ENCODE measurements at regions not wholly inside any gene's neighbourhood (a gene's known extent, or its start where the extent isn't known, plus 50 kb on each side); places are given as distances from the start of the nearest gene placed in this dataset.

DNA sequence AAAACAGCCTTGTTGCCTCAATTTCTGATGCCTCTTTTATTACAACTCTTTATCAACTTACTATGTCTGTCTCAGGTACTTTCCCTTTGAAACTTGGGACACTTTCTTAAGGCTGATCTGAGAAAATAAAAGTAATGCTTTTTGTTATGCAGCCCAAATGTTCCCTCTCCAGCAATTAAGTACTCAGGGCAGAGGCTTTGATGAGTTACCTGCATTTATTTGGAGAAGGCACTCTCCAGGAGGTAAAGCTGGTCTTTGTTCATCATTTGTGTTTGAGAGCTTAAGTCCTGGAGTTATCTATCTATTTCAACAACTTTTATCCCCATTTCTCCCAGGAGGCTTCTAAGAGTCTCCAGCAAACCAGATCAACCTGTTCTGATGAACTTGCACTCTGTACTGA, 259.2 kb downstream of the ASXL3 start:
- Histone ChIP-seq H3K36me3 (no peaks in the 10 kb centered on the region), H3K4me1 (ENCODE audit: insufficient read depth) (no peaks in the 10 kb centered on the region), H3K27me3 (no peaks in the 10 kb centered on the region), H3K27ac (no peak overlapping the region), H3K9me3 (no peaks in the 10 kb centered on the region), H3K4me3 (no peak overlapping the region)
- no peak for DNase-seq
- no peak for TF ChIP-seq POLR2A (IDR thresholded peaks at IDR 0.05)
- TF ChIP-seq EP300 (IDR thresholded peaks at IDR 0.05), result no peak
- TF ChIP-seq, protein P1, sequence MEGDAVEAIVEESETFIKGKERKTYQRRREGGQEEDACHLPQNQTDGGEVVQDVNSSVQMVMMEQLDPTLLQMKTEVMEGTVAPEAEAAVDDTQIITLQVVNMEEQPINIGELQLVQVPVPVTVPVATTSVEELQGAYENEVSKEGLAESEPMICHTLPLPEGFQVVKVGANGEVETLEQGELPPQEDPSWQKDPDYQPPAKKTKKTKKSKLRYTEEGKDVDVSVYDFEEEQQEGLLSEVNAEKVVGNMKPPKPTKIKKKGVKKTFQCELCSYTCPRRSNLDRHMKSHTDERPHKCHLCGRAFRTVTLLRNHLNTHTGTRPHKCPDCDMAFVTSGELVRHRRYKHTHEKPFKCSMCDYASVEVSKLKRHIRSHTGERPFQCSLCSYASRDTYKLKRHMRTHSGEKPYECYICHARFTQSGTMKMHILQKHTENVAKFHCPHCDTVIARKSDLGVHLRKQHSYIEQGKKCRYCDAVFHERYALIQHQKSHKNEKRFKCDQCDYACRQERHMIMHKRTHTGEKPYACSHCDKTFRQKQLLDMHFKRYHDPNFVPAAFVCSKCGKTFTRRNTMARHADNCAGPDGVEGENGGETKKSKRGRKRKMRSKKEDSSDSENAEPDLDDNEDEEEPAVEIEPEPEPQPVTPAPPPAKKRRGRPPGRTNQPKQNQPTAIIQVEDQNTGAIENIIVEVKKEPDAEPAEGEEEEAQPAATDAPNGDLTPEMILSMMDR (IDR thresholded peaks at IDR 0.05), result no peak
- intact Hi-C loops (cut with DNase I), result no loop called here

DNA sequence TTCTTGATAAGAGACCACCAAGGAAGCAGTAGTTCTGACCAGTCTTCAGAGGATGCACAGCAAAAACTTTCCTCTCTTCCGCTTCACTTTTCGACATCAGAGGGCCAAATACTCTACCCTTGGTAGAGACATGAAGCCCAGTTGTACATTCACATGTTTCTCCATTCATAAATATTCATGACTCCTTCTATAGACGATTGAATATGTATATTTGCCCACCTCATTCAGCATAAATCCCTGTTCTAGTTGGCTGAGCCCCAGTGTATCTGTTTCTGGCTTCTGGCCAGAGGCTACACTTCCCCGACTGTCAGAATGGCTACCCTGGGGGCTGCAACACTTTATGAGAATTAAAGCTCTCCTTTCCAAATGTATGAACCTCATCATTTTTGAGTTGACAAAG, 258.5 kb downstream of the ASXL3 start:
- H3K27me3 ChIP-seq, result no peaks in the 10 kb centered on the region
- intact Hi-C loops (cut with DNase I), result no loop called here
- no peak for DNase-seq
- H3K4me3 ChIP-seq, result no peak overlapping the region
- H3K36me3 ChIP-seq, result no peaks in the 10 kb centered on the region
- H3K9me3 ChIP-seq, result no peaks in the 10 kb centered on the region
- WGBS, 3 donors, result 57 to 69% (median 67%) methylated on average over 4 of the region's 4 CpGs
- no peaks in the 10 kb centered on the region for H3K4me1 ChIP-seq (ENCODE audit: insufficient read depth)
- TF ChIP-seq, protein P1 (IDR thresholded peaks at IDR 0.05), result no peak
- TF ChIP-seq EP300 (IDR thresholded peaks at IDR 0.05), result no peak
- TF ChIP-seq POLR2A (IDR thresholded peaks at IDR 0.05), result no peak
- no peak overlapping the region for H3K27ac ChIP-seq

DNA sequence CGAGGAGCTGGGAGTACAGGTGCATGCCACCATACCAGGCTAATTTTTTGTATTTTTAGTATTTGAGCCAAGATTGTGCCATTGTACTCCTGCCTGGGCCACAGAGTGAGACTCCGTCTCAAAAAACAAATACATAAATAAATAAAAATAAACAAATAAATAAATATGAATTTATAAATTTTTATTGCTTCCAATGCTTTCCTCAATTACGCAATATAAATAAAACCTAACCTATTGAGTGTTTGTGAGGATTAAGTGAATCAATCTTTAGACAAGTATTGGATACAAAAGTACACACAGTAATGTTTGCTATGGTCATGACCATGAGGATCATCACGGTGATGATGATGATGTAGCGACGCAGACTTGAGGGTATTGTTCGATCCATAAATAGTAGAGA, 257.4 kb downstream of the ASXL3 start:
- 91 to 95% (median 95%) methylated on average over 7 of the region's 7 CpGs for WGBS, 3 donors
- no peaks in the 10 kb centered on the region for H3K9me3 ChIP-seq
- no peak for DNase-seq
- H3K4me1 ChIP-seq (ENCODE audit: insufficient read depth), result no peaks in the 10 kb centered on the region
- H3K4me3 ChIP-seq, result no peak overlapping the region
- intact Hi-C loops (cut with DNase I), result no loop called here
- H3K27me3 ChIP-seq, result no peaks in the 10 kb centered on the region
- TF ChIP-seq, protein P1 (IDR thresholded peaks at IDR 0.05), result no peak
- TF ChIP-seq EP300 (IDR thresholded peaks at IDR 0.05) (no peak), POLR2A (IDR thresholded peaks at IDR 0.05) (no peak)
- no peak overlapping the region for H3K27ac ChIP-seq
- H3K36me3 ChIP-seq, result no peaks in the 10 kb centered on the region

DNA sequence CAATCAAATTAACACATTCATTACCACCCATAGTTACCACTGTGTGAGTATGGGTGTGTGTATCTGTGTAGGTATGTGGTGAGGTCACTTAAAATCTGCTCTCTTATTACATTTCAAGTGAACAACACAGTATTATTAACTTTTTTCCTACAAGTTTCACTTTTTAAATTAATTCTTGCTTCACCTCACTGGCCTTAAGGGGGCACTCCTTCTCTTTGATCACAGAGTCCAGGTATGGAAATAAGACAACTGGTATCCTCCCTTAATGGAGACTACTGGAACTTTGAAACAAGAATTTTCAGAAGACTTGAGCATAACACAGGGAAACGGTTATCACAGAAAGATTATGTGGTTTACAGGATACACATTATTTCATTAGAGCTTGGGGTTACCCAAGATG, 255.8 kb downstream of the ASXL3 start:
- H3K27ac ChIP-seq, result no peak overlapping the region
- H3K4me3 ChIP-seq, result no peak overlapping the region
- H3K27me3 ChIP-seq, result no peaks in the 10 kb centered on the region
- 70 to 86% (median 79%) methylated on average over 1 of the region's 1 CpG for WGBS, 3 donors
- H3K4me1 ChIP-seq (ENCODE audit: insufficient read depth), result no peaks in the 10 kb centered on the region
- H3K9me3 ChIP-seq, result no peaks in the 10 kb centered on the region
- DNase-seq, result no peak
- H3K36me3 ChIP-seq, result no peaks in the 10 kb centered on the region
- intact Hi-C loops (cut with DNase I), result no loop called here
- TF ChIP-seq, protein P1 (IDR thresholded peaks at IDR 0.05), result no peak
- TF ChIP-seq POLR2A (IDR thresholded peaks at IDR 0.05) (no peak), EP300 (IDR thresholded peaks at IDR 0.05) (no peak)

DNA sequence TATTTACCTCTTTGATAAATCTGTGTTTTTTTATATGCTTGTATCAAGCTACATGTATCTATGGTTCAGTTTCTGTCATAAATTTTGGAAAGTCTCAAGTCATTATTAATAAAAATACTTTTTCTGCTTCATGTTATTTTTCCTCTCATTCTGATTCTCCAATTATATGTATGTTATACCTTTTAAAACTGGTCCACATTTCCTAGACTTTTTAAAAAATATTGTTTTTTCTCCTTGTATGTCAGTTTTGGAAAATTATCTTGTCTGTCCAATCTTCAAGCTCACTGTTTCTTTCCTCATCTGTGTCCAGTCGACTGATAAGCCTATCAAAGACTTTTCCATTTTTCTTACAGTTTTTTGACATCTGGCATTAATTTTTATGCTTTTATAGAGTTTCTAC, 253.4 kb downstream of the ASXL3 start:
- Histone ChIP-seq H3K27me3 (no peaks in the 10 kb centered on the region), H3K4me1 (ENCODE audit: insufficient read depth) (no peaks in the 10 kb centered on the region), H3K36me3 (no peaks in the 10 kb centered on the region), H3K9me3 (no peaks in the 10 kb centered on the region), H3K4me3 (no peak overlapping the region), H3K27ac (no peak overlapping the region)
- TF ChIP-seq POLR2A (IDR thresholded peaks at IDR 0.05) (no peak), EP300 (IDR thresholded peaks at IDR 0.05) (no peak)
- TF ChIP-seq, protein P1 (IDR thresholded peaks at IDR 0.05), result no peak
- WGBS, 3 donors, result 0 to 52% (median 37%) methylated on average over 1 of the region's 1 CpG
- no peak for DNase-seq
- intact Hi-C loops (cut with DNase I), result no loop called here

All from ovary (tissue), 7 donors.